ENCODE measurements at regions not wholly inside any gene's neighbourhood (a gene's known extent, or its start where the extent isn't known, plus 50 kb on each side); places are given as distances from the start of the nearest gene placed in this dataset.

GRCh38 chr3:175916191-175916934 lies 1057.2 kb downstream of the NAALADL2 start:
- DNase-seq = no peak

- DNase-seq = no peak
Measured at GRCh38 chr3:175914785-175915184, 1055.7 kb downstream of the NAALADL2 start.

- DNase-seq = no peak
Measured at GRCh38 chr3:175913286-175913685, 1054.2 kb downstream of the NAALADL2 start.

- DNase-seq = no peak
Measured at GRCh38 chr3:175911937-175912336, 1052.8 kb downstream of the NAALADL2 start.

GRCh38 chr3:175902226-175902625 lies 1043.1 kb downstream of the NAALADL2 start:
- DNase-seq = no peak

GRCh38 chr3:175898194-175898593 lies 1039.1 kb downstream of the NAALADL2 start:
- no peak for DNase-seq

- no peak for DNase-seq
Measured at GRCh38 chr3:175896655-175897054, 1037.5 kb downstream of the NAALADL2 start.

- DNase-seq = no peak
Measured at GRCh38 chr3:175895731-175896130, 1036.6 kb downstream of the NAALADL2 start.

GRCh38 chr3:175893566-175893965 lies 1034.4 kb downstream of the NAALADL2 start:
- no peak for DNase-seq

GRCh38 chr3:175890066-175890465 lies 1030.9 kb downstream of the NAALADL2 start:
- no peak for DNase-seq

- no peak for DNase-seq
Measured at GRCh38 chr3:175885231-175885766, 1026.2 kb downstream of the NAALADL2 start.

GRCh38 chr3:175879417-175879816 lies 1020.3 kb downstream of the NAALADL2 start:
- no peak for DNase-seq

GRCh38 chr3:175869404-175869803 lies 1010.3 kb downstream of the NAALADL2 start:
- no peak for DNase-seq

- no peak for DNase-seq
Measured at GRCh38 chr3:175868626-175869025, 1009.5 kb downstream of the NAALADL2 start.

GRCh38 chr3:175865724-175866123 lies 1006.6 kb downstream of the NAALADL2 start:
- DNase-seq = no peak

GRCh38 chr3:175861916-175862315 lies 1002.8 kb downstream of the NAALADL2 start:
- no peak for DNase-seq
